Astrocyte (in vitro differentiated cells and primary cell): ENCODE measurements at regions not wholly inside any gene's neighbourhood (a gene's known extent, or its start where the extent isn't known, plus 50 kb on each side); places are given as distances from the start of the nearest gene placed in this dataset.
A peak's percentile ranks its signal among the peaks of the same experiment; 100 is the strongest.

Experiments used
- DNase-seq: peaks from one replicate; pipeline ENCODE4 v3.0.0-alpha.2; 2010; ENCODE audit warnings: low read depth
- FAIRE-seq: peaks from 2 replicates; lab custom pipeline; 2011; peaks lifted over from hg19 to GRCh38; lab: Jason Lieb, UNC
- H2AFZ ChIP-seq: 2 replicates; pipeline ENCODE4 v1.6.0; 2012; ENCODE audit warnings: low read depth, low read length, inconsistent platforms
- H3K27ac ChIP-seq: 2 replicates; pipeline ENCODE4 v1.5.1; 2011; ENCODE audit warnings: low read depth, low read length, inconsistent platforms
- H3K27me3 ChIP-seq: 2 replicates; pipeline ENCODE4 v1.6.0; 2011; ENCODE audit warnings: low read length, inconsistent platforms; ENCODE audit not compliant: insufficient read depth
- H3K36me3 ChIP-seq: 2 replicates; pipeline ENCODE4 v1.5.1; 2011; ENCODE audit warnings: low read length, inconsistent platforms; ENCODE audit not compliant: insufficient read depth
- H3K4me1 ChIP-seq: 2 replicates; pipeline ENCODE4 v1.5.1; 2011; ENCODE audit warnings: low read length, inconsistent platforms; ENCODE audit not compliant: insufficient read depth
- H3K4me2 ChIP-seq: 2 replicates; pipeline ENCODE4 v1.6.0; 2012; ENCODE audit warnings: low read length, inconsistent platforms
- H3K4me3 ChIP-seq: 2 replicates; pipeline ENCODE4 v1.5.1; 2011; ENCODE audit warnings: low read depth, mild to moderate bottlenecking, low read length, inconsistent platforms; ENCODE audit not compliant: insufficient read depth
- H3K79me2 ChIP-seq: 2 replicates; pipeline ENCODE4 v1.6.0; 2012; ENCODE audit warnings: mild to moderate bottlenecking, low read length, inconsistent platforms; ENCODE audit not compliant: insufficient read depth
- H3K9ac ChIP-seq: 2 replicates; pipeline ENCODE4 v1.6.0; 2012; ENCODE audit warnings: mild to moderate bottlenecking, low read length, inconsistent platforms
- H3K9me3 ChIP-seq: 2 replicates; pipeline ENCODE4 v1.5.1; 2012; ENCODE audit warnings: low read depth, mild to moderate bottlenecking, low read length, inconsistent platforms; ENCODE audit not compliant: insufficient read depth
- H4K20me1 ChIP-seq: 2 replicates; pipeline ENCODE4 v1.6.0; 2012; ENCODE audit warnings: low read length, inconsistent platforms; ENCODE audit not compliant: insufficient read depth
- H3K27ac Mint-ChIP-seq: one replicate; pipeline ENCODE4 v1.8.0; 2021; ENCODE audit warnings: mild to moderate bottlenecking, mixed read lengths; ENCODE audit not compliant: unreplicated experiment
- H3K27me3 Mint-ChIP-seq: one replicate; pipeline ENCODE4 v1.8.0; 2021; ENCODE audit warnings: low read depth, mixed read lengths; ENCODE audit not compliant: unreplicated experiment
- H3K36me3 Mint-ChIP-seq: one replicate; pipeline ENCODE4 v1.8.0; 2021; ENCODE audit warnings: low read depth, mixed read lengths; ENCODE audit not compliant: unreplicated experiment
- H3K4me1 Mint-ChIP-seq: one replicate; pipeline ENCODE4 v1.8.0; 2021; ENCODE audit warnings: low read depth, mixed read lengths; ENCODE audit not compliant: unreplicated experiment
- H3K4me3 Mint-ChIP-seq: one replicate; pipeline ENCODE4 v1.8.0; 2021; ENCODE audit warnings: mild to moderate bottlenecking, moderate library complexity, mixed read lengths; ENCODE audit not compliant: unreplicated experiment
- H3K9me3 Mint-ChIP-seq: one replicate; pipeline ENCODE4 v1.8.0; 2021; ENCODE audit warnings: mild to moderate bottlenecking, mixed read lengths; ENCODE audit not compliant: unreplicated experiment
- EZH2 ChIP-seq: IDR thresholded peaks from 2 replicates; pipeline ENCODE4 v1.6.1; 2012; ENCODE audit warnings: mild to moderate bottlenecking, low read length, inconsistent platforms; ENCODE audit not compliant: insufficient read depth
- TF ChIP-seq, protein P1 (sequence below): IDR thresholded peaks from 2 replicates; pipeline ENCODE4 v1.5.1; 2011; ENCODE audit warnings: low read depth, mild to moderate bottlenecking, inconsistent platforms, low read length, moderate library complexity; ENCODE audit not compliant: insufficient read depth

DNA sequence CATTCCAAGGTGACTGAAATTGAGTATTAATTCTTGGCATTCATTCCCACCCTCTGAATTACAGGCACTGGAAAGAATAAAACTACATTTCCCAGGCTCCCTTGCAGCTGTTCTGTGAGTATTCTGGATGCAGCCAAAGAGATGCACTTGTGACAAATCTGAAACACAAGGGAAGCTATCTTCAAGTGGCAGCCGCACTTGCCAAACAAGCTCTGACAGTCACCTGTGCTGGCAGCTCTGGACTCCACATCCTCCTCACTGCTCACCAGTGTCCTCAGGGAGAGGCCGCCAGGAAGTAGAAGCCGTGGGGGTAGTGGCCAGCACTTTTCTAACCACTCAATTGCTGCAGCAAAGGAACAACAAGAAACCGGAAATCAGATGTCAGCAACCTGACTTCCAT is 275.0 kb downstream of the NR2F1-AS1 start:
- no peak overlapping the region for H3K4me3 ChIP-seq
- no peaks in the 10 kb centered on the region for H3K36me3 ChIP-seq
- DNase-seq (no peak), FAIRE-seq (no peak)
- no peak overlapping the region for H3K9ac ChIP-seq
- TF ChIP-seq, protein P1, sequence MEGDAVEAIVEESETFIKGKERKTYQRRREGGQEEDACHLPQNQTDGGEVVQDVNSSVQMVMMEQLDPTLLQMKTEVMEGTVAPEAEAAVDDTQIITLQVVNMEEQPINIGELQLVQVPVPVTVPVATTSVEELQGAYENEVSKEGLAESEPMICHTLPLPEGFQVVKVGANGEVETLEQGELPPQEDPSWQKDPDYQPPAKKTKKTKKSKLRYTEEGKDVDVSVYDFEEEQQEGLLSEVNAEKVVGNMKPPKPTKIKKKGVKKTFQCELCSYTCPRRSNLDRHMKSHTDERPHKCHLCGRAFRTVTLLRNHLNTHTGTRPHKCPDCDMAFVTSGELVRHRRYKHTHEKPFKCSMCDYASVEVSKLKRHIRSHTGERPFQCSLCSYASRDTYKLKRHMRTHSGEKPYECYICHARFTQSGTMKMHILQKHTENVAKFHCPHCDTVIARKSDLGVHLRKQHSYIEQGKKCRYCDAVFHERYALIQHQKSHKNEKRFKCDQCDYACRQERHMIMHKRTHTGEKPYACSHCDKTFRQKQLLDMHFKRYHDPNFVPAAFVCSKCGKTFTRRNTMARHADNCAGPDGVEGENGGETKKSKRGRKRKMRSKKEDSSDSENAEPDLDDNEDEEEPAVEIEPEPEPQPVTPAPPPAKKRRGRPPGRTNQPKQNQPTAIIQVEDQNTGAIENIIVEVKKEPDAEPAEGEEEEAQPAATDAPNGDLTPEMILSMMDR: no peak
- no peak for TF ChIP-seq EZH2
- Mint-ChIP-seq H3K9me3 (no peaks in the 10 kb centered on the region), H3K27me3 (no peaks in the 10 kb centered on the region), H3K36me3 (no peaks in the 10 kb centered on the region), H3K4me3 (no peak overlapping the region), H3K4me1 (peaks cover 33% of the 10 kb centered on the region), H3K27ac (no peak overlapping the region)
- no peak overlapping the region for H3K4me2 ChIP-seq
- H3K9me3 ChIP-seq: no peaks in the 10 kb centered on the region
- no peaks in the 10 kb centered on the region for H3K27me3 ChIP-seq
- peaks cover 6% of the 10 kb centered on the region for H3K4me1 ChIP-seq
- H3K27ac ChIP-seq: no peak overlapping the region
- no peaks in the 10 kb centered on the region for H3K79me2 ChIP-seq
- no peaks in the 10 kb centered on the region for H4K20me1 ChIP-seq
- no peak overlapping the region for H2AFZ ChIP-seq

DNA sequence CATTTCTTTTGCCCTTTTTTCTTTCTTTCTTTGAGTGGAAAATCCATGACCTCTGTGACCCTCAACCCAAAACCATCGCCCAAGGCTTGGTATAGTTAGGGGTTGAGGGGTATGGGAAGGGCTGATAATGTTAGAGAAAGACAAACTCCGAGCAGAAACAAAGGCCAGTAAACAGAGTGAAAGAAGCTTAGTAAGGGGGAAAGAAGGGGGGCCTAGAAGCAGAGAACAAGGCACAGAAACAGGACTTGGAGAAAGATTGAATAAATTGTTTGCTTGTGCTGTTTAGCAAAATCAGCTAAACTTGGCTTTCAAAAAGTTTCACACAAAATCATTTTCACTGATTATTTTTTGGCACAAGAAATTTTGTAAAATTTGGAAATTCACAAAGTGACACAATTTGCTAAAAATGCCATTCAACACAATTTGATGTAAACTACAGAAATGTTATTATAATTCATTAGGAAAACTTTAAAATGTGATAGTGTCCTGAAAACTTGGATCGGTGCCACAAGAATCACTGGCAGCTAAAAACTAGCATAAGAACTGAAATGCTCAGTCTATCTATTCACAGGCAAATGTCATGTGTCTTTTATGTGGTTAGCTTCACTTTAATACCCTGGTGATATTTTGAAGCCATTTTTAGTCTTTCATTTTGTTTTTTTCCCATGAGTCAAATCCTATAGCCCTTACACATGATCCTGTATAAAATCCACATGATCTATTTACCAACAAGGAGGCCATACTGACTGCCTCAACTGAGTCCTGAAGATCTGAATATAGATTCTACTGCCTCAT is 276.4 kb downstream of the NR2F1-AS1 start:
- H3K4me3 ChIP-seq: no peak overlapping the region
- H3K36me3 ChIP-seq: no peaks in the 10 kb centered on the region
- no peaks in the 10 kb centered on the region for H3K9me3 Mint-ChIP-seq
- H3K79me2 ChIP-seq: no peaks in the 10 kb centered on the region
- H3K4me1 ChIP-seq: peaks cover 15% of the 10 kb centered on the region
- H2AFZ ChIP-seq: no peak overlapping the region
- no peak overlapping the region for H3K9ac ChIP-seq
- H3K27me3 Mint-ChIP-seq: no peaks in the 10 kb centered on the region
- no peaks in the 10 kb centered on the region for H3K36me3 Mint-ChIP-seq
- no peaks in the 10 kb centered on the region for H3K27me3 ChIP-seq
- peak overlapping the region; percentile 70 for H3K27ac Mint-ChIP-seq
- H3K4me2 ChIP-seq: no peak overlapping the region
- H3K27ac ChIP-seq: no peak overlapping the region
- no peaks in the 10 kb centered on the region for H3K9me3 ChIP-seq
- peaks cover 45% of the 10 kb centered on the region for H3K4me1 Mint-ChIP-seq
- H3K4me3 Mint-ChIP-seq: no peak overlapping the region
- FAIRE-seq (peak; percentile 64), DNase-seq (no peak)
- H4K20me1 ChIP-seq: no peaks in the 10 kb centered on the region
- TF ChIP-seq EZH2: no peak
- TF ChIP-seq, protein P1: no peak

- Mint-ChIP-seq H3K27me3 (no peaks in the 10 kb centered on the region), H3K27ac (peak overlapping the region; percentile 70), H3K4me3 (no peak overlapping the region), H3K4me1 (peaks cover 47% of the 10 kb centered on the region), H3K9me3 (no peaks in the 10 kb centered on the region), H3K36me3 (no peaks in the 10 kb centered on the region)
- no peak overlapping the region for H3K9ac ChIP-seq
- H3K4me3 ChIP-seq: no peak overlapping the region
- no peaks in the 10 kb centered on the region for H3K27me3 ChIP-seq
- no peak overlapping the region for H2AFZ ChIP-seq
- H4K20me1 ChIP-seq: no peaks in the 10 kb centered on the region
- no peak overlapping the region for H3K4me2 ChIP-seq
- no peak overlapping the region for H3K27ac ChIP-seq
- H3K9me3 ChIP-seq: no peaks in the 10 kb centered on the region
- no peaks in the 10 kb centered on the region for H3K36me3 ChIP-seq
- no peak for TF ChIP-seq EZH2
- TF ChIP-seq, protein P1: no peak
- H3K4me1 ChIP-seq: peaks cover 19% of the 10 kb centered on the region
- DNase-seq (peak; percentile 40), FAIRE-seq (no peak)
- H3K79me2 ChIP-seq: no peaks in the 10 kb centered on the region
Measured at GRCh38 chr5:93303291-93303691, 277.7 kb downstream of the NR2F1-AS1 start.
